CD14-positive monocyte (primary cell): ENCODE measurements at regions not wholly inside any gene's neighbourhood (a gene's known extent, or its start where the extent isn't known, plus 50 kb on each side); places are given as distances from the start of the nearest gene placed in this dataset.
A peak's percentile ranks its signal among the peaks of the same experiment; 100 is the strongest.

Experiments used
- DNase-seq, 3 donors: peaks; one replicate each; pipeline ENCODE4 v3.0.0-alpha.2; 2011 to 2022
- H2AFZ ChIP-seq: 2 replicates; pipeline ENCODE4 v1.6.0; 2012; ENCODE audit warnings: mild to moderate bottlenecking, low read depth, low read length, inconsistent platforms; ENCODE audit not compliant: insufficient read depth, poor library complexity, severe bottlenecking
- H3K27ac ChIP-seq, 2 donors: 1 replicate in 1 of 2; 2 replicates in 1 of 2; pipeline ENCODE4 v1.5.1; 2012 to 2013; ENCODE audit warnings: low read length in 2 of 2, control low read depth in 1 of 2, inconsistent platforms in 1 of 2, low read depth in 1 of 2, mild to moderate bottlenecking in 1 of 2
- H3K27me3 ChIP-seq, 2 donors: one replicate each; pipeline versions ENCODE4 v1.6.0 to v1.6.1; 2011 to 2013; ENCODE audit warnings: low read length in 2 of 2; ENCODE audit not compliant: control insufficient read depth in 2 of 2, insufficient read depth in 2 of 2
- H3K36me3 ChIP-seq, 2 donors: replicated peaks in 1 of 2; 1 replicate in 1 of 2; 2 replicates in 1 of 2; pipeline versions ENCODE4 v1.5.1 to v1.6.1; 2012 to 2013; ENCODE audit warnings: low read length in 2 of 2, control low read depth in 1 of 2, inconsistent platforms in 1 of 2, mild to moderate bottlenecking in 1 of 2; ENCODE audit not compliant: insufficient read depth in 2 of 2, control insufficient read depth in 1 of 2
- H3K4me1 ChIP-seq, 2 donors: 1 replicate in 1 of 2; 2 replicates in 1 of 2; pipeline versions ENCODE4 v1.5.1 to v1.6.1; 2012 to 2013; ENCODE audit warnings: low read length in 2 of 2, control low read depth in 1 of 2, inconsistent platforms in 1 of 2, mild to moderate bottlenecking in 1 of 2, moderate library complexity in 1 of 2; ENCODE audit not compliant: insufficient read depth in 2 of 2, control insufficient read depth in 1 of 2
- H3K4me2 ChIP-seq: replicated peaks from 2 replicates; pipeline ENCODE3; 2012; ENCODE audit warnings: low read length, moderate library complexity, mild to moderate bottlenecking; ENCODE audit not compliant: poor library complexity, severe bottlenecking; ENCODE audit errors: extremely low read depth
- H3K4me3 ChIP-seq, 3 experiments: fragments of 200-600 bp in 1 of 3; sonication (generic) in 1 of 3; replicated peaks in 1 of 3; 1 replicate in 2 of 3; 2 replicates in 1 of 3; pipeline ENCODE4 v1.5.1; 2011 to 2013; ENCODE audit warnings: low read length in 3 of 3, mild to moderate bottlenecking in 3 of 3, control low read depth in 2 of 3, low read depth in 2 of 3, inconsistent platforms in 1 of 3, moderate library complexity in 1 of 3
- H3K79me2 ChIP-seq: 2 replicates; pipeline ENCODE4 v1.6.0; 2012; ENCODE audit warnings: mild to moderate bottlenecking, control low read depth, inconsistent platforms, low read length, moderate library complexity; ENCODE audit not compliant: insufficient read depth
- H3K9ac ChIP-seq: 2 replicates; pipeline ENCODE4 v1.6.0; 2017; ENCODE audit warnings: low read length, mild to moderate bottlenecking; ENCODE audit not compliant: insufficient read depth, poor library complexity, severe bottlenecking
- H3K9me3 ChIP-seq, 2 donors: replicated peaks in 1 of 2; 1 replicate in 1 of 2; 2 replicates in 1 of 2; pipeline versions ENCODE4 v1.5.1 to v1.6.1; 2012 to 2013; ENCODE audit warnings: low read length in 2 of 2, control low read depth in 1 of 2; ENCODE audit not compliant: control insufficient read depth in 1 of 2, insufficient read depth in 1 of 2
- H4K20me1 ChIP-seq: 2 replicates; pipeline ENCODE4 v1.6.0; 2012; ENCODE audit warnings: mild to moderate bottlenecking, low read length, control low read depth, moderate library complexity; ENCODE audit not compliant: insufficient read depth
- H3K27ac Mint-ChIP-seq, 7 donors: one replicate each; pipeline ENCODE4 v1.8.0; 2020; ENCODE audit warnings: mild to moderate bottlenecking in 7 of 7, mixed read lengths in 7 of 7, moderate library complexity in 6 of 7, inconsistent platforms in 2 of 7
- H3K27me3 Mint-ChIP-seq, 3 donors: one replicate each; pipeline ENCODE4 v1.8.0; 2021 to 2022; ENCODE audit warnings: low read depth in 3 of 3, mild to moderate bottlenecking in 3 of 3, mixed read lengths in 3 of 3, moderate library complexity in 3 of 3, inconsistent platforms in 1 of 3
- H3K36me3 Mint-ChIP-seq, 2 donors: one replicate each; pipeline ENCODE4 v1.8.0; 2020; ENCODE audit warnings: mixed read lengths in 2 of 2, inconsistent platforms in 1 of 2, mild to moderate bottlenecking in 1 of 2
- H3K4me1 Mint-ChIP-seq: one replicate; pipeline ENCODE4 v1.8.0; 2020; ENCODE audit warnings: mild to moderate bottlenecking, mixed read lengths
- H3K4me3 Mint-ChIP-seq, 2 donors: one replicate each; pipeline ENCODE4 v1.8.0; 2020; ENCODE audit warnings: mild to moderate bottlenecking in 2 of 2, mixed read lengths in 2 of 2, moderate library complexity in 1 of 2
- H3K9me3 Mint-ChIP-seq, 7 donors: one replicate each; pipeline ENCODE4 v1.8.0; 2020 to 2022; ENCODE audit warnings: mixed read lengths in 7 of 7, mild to moderate bottlenecking in 6 of 7, moderate library complexity in 6 of 7, inconsistent platforms in 2 of 7
- WGBS: methylation state at CpG from one replicate; pipeline ENCODE4 v1.1.5; 2013; ENCODE audit warnings: missing lambda C conversion rate; ENCODE audit not compliant: insufficient coverage; 5-methylcytosine and 5-hydroxymethylcytosine counted together
- intact Hi-C, 2 donors: fragments of 100-400 bp; cut with micrococcal nuclease; formaldehyde crosslinking; loops; one replicate each; pipeline versions ENCODE4 v1.15.0 to v1.15.1; 2023
- TF ChIP-seq, protein P1 (sequence below): fragments of 200-600 bp; IDR thresholded peaks from one replicate; pipeline ENCODE4 v1.8.0; 2022; ENCODE audit warnings: antibody characterized with exemption, mild to moderate bottlenecking

DNA sequence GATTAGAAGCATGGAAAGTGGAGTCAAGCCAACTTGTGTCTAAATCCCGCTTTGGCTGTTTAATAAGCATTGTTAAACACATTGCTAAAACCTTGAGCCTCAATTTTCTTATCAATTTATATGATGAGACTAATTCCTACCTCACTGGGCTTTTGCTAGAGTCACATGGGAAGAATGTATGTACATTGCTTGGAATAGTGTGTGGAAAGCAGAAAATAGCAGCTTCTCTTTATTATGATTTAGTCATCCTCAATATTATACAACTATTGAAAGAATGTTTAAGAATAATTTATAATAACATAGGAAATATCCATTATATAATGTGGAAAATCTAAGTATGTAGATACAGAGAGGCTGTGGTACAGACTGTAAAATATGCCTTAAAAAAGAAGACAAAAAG, 313.0 kb upstream of the CDYL start:
- intact Hi-C loops, result no loop called here
- WGBS, result no CpG with 5 or more reads among the region's 1 CpG
- Histone ChIP-seq H2AFZ (no peak overlapping the region), H3K4me3 (no peak overlapping the region), H3K36me3 (no peaks in the 10 kb centered on the region), H4K20me1 (no peaks in the 10 kb centered on the region), H3K79me2 (no peaks in the 10 kb centered on the region), H3K9me3 (no peaks in the 10 kb centered on the region), H3K27ac (no peak overlapping the region), H3K9ac (no peak overlapping the region), H3K27me3 (no peaks in the 10 kb centered on the region), H3K4me2 (no peak overlapping the region), H3K4me1 (no peaks in the 10 kb centered on the region)
- Mint-ChIP-seq H3K27me3 (peaks cover 2 to 9% (median 2%) of the 10 kb centered on the region in 3 donors), H3K9me3 (peaks cover 0 to 10% (median 0%) of the 10 kb centered on the region in 7 donors), H3K4me3 (no peak overlapping the region), H3K36me3 (no peaks in the 10 kb centered on the region), H3K4me1 (peaks cover 7% of the 10 kb centered on the region), H3K27ac (no peak overlapping the region)
- DNase-seq, result no peak
- TF ChIP-seq, protein P1, sequence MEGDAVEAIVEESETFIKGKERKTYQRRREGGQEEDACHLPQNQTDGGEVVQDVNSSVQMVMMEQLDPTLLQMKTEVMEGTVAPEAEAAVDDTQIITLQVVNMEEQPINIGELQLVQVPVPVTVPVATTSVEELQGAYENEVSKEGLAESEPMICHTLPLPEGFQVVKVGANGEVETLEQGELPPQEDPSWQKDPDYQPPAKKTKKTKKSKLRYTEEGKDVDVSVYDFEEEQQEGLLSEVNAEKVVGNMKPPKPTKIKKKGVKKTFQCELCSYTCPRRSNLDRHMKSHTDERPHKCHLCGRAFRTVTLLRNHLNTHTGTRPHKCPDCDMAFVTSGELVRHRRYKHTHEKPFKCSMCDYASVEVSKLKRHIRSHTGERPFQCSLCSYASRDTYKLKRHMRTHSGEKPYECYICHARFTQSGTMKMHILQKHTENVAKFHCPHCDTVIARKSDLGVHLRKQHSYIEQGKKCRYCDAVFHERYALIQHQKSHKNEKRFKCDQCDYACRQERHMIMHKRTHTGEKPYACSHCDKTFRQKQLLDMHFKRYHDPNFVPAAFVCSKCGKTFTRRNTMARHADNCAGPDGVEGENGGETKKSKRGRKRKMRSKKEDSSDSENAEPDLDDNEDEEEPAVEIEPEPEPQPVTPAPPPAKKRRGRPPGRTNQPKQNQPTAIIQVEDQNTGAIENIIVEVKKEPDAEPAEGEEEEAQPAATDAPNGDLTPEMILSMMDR, result no peak

DNA sequence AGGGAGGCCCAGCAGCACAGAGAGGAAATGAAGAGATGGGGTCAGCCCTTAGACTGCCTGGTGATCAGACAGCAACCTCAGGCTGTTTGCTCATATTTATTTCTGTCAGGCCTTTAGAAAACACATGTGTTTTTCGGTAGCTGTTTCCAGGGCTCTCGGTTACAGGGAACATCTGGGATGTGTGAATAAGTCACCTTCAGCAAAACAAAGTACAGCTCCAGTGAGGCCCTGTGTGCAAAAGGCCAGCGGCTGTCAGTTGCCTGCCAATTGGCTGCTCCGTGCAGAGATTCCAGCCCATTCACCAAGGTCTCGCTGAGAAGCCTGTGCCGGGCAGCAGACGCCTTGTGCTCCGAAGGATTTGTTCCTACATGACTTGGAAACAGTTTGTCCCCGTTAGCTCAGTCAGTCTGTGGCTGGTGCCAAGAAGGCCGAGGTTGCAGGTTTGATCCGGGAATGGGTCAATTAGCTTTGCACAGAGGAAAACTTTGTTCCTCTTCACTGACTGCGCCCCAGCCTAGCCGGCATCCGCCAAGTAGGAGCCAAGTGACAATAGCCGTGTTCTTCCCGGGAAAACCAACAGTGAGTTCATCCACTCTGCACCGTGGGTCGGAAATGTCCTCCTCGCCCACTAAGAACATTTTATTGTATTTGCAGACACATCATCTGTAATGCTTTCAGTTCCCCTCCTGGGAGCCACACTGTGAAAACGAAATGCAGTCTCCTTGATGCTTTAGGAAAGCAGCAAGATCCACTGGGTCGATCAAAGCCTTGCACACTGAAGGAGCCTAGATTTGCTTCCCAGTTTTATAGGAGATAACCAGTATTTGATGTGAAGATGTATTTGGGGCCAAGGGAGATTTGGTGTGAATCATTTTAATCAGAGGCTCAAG, 315.4 kb upstream of the CDYL start:
- intact Hi-C loops, result no loop called here
- Mint-ChIP-seq H3K9me3 (peaks cover 2 to 18% (median 4%) of the 10 kb centered on the region in 7 donors), H3K27ac (peak overlapping the region in 1 of 7 donors; percentile 52), H3K36me3 (no peaks in the 10 kb centered on the region), H3K27me3 (peaks cover 2 to 9% (median 2%) of the 10 kb centered on the region in 3 donors), H3K4me3 (no peak overlapping the region), H3K4me1 (peaks cover 5% of the 10 kb centered on the region)
- no peaks in the 10 kb centered on the region for H3K4me1 ChIP-seq
- H3K4me3 ChIP-seq, result no peak overlapping the region
- 93% methylated on average over 18 of the region's 21 CpGs for WGBS
- peaks cover 4 to 16% of the 10 kb centered on the region in 2 donors for H3K9me3 ChIP-seq
- DNase-seq, result no peak
- H3K27me3 ChIP-seq, result no peaks in the 10 kb centered on the region
- H3K79me2 ChIP-seq, result no peaks in the 10 kb centered on the region
- H2AFZ ChIP-seq, result no peak overlapping the region
- H4K20me1 ChIP-seq, result no peaks in the 10 kb centered on the region
- no peaks in the 10 kb centered on the region for H3K36me3 ChIP-seq
- no peak overlapping the region for H3K27ac ChIP-seq
- no peak overlapping the region for H3K9ac ChIP-seq
- H3K4me2 ChIP-seq, result no peak overlapping the region
- TF ChIP-seq, protein P1, result no peak
